ENCODE measurements at regions not wholly inside any gene's neighbourhood (a gene's known extent, or its start where the extent isn't known, plus 50 kb on each side); places are given as distances from the start of the nearest gene placed in this dataset.

GRCh38 chr5:112626715-112627114 lies 111.0 kb upstream of the APC start:
- no peak for DNase-seq

GRCh38 chr5:112628214-112628980 lies 109.3 kb upstream of the APC start:
- no peak for DNase-seq

GRCh38 chr5:112630246-112631009 lies 107.3 kb upstream of the APC start:
- DNase-seq = no peak

DNA sequence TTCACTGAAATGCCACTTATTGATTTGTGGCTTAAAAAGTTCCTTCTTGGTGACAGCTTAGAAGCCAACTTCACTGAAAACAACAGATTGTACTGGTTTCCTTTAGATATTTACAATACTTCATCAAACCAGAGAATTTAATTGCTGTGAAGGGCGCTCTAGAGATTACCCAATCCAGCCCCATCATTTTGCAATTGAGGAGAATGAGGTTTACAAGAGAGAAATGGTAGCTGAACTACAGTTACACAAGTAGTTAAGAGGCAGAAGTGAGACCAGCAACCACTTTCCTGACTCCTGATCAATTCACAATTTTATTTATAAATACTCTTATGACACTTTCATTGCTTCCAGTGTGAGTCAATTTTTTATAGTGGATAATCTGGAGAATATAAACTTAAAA lies 103.5 kb upstream of the APC start:
- DNase-seq = no peak

- DNase-seq = no peak
Measured at GRCh38 chr5:112634796-112635195, 102.9 kb upstream of the APC start.

GRCh38 chr5:112635276-112635675 lies 102.4 kb upstream of the APC start:
- no peak for DNase-seq

DNA sequence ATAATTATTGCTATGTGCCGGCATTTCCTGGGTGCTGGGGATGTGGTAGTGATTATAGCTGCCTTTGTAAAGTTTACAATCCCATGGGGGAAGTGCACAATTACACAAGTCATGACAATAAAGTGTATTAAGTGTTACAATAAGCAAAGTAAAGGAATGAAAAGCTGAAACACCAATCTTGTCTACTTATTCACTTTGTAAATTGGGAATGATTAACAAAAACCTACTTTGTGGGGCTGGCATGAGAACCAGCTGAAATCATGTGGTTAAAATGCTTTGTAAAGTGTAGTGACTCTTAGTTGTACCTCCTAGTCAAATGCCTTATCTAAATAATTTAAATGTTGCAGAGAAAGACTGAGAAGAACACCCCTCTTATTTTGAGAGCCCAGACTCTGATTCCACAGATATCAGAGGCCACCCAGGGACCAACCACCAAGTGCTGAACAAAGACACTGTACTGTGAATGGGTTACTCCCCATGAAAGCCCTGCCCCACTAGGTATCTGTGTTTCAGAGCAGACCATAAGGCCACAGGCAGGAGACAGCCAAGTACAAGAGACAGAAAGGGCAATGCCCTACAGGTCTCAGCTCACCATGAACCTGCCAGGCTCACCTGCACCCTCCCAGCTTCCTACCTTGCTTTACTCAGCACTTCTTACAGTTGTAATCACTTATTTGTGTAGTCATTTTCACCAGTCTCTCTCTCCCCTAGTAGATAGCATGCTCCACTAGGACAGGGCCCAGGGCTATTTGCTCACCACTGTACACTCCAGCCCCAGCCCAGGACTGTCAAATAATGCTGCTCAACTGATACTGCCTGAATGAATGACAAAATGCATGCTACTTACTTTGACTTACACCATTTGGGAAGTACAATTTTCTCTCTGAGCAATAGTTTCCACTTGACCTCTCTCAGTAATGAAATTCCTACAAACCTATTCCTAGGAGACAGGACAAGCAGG lies 101.6 kb upstream of the APC start:
- no peak for DNase-seq

GRCh38 chr5:112636751-112637150 lies 100.9 kb upstream of the APC start:
- DNase-seq = no peak

DNA sequence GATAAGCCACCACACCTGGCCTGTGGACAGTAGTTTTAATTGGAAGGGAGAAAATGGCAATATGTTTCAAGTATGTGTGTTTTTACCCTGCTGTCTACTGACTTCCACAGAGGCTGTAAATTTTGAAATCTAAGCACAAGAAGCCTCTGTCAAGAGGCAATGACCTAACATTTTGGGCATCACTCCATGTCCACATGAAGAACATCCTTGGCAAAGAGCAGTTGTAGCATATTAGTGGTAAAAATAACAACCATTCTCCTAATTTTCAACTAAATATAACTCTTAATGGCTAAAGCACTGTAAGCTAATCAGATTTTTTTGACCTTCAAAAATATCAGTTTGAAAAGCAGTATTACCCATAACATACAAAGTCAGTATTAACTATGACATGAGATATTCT lies 100.3 kb upstream of the APC start:
- peak in 3 of 14 donors; percentile 6 to 13 (median 6) for DNase-seq

- DNase-seq = peak in 1 of 14 donors; percentile 13
Measured at GRCh38 chr5:112640546-112640945, 97.1 kb upstream of the APC start.

GRCh38 chr5:112641515-112642110 lies 96.1 kb upstream of the APC start:
- DNase-seq = no peak

- no peak for DNase-seq
Measured at GRCh38 chr5:112642885-112643284, 94.8 kb upstream of the APC start.

DNA sequence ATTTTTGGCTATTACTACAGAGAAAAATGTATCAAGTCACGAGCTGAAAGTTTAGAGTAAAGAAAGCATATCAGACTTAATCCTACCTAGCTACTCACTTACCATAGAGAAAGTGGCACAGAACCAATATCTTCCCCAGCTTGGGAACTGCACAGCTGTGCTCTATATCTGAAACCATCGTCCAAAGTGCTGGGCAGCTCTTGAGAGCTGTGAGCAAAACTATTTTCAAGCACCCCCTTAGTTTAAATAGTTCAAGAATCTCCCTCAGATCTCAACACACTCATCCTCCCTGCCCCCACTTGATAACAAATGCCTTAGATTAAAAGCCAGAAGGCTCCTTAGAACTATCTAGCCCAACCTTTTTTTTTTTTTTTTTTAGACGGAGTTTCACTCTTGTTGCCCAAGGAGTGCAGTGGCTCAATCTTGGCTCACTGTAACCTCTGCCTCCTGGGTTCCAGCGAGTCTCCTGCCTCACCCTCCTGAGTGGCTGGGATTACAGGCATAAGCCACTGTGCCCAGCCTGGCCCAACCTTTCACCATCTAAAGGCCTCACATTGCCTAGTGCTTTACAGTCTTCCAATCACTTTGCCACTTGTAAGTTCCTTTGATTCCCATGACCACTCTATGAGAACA lies 94.2 kb upstream of the APC start:
- no peak for DNase-seq

DNA sequence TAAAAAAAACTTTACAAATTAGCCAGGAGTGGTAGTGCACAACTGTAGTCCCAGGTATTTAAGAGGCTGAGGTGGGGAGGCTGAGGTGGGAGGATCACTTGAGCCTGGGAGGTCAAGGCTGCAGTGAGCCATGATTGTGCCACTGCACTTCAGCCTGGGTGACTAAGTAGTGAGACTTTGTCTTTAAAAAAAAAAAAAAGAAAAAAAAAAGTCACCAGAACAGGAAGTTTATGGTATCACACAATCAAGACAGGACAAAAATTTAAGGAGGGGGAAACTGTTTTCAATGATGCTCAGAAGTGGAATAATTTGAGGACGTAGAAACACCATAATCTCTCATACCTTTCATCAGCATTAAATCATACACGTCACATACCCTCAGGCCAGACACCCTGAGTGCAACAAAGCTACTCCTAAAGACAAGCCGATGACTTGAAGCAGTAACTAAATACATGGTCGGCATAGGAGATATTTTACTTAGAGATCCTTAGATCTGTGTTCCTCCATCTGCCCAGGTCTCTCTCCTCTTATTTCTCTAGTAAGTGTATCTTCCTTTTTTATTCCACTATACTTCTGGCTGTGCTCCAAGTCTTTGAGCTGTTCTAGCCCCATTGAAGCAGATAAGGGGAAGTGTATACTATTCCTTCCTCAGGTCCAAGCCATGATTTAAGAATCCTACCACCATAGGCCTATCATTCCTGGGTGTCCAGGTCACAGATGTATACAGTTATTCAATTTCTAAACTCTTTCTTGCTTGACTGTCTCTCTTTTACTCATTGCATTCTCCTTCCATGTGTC lies 91.3 kb upstream of the APC start:
- DNase-seq = no peak

DNA sequence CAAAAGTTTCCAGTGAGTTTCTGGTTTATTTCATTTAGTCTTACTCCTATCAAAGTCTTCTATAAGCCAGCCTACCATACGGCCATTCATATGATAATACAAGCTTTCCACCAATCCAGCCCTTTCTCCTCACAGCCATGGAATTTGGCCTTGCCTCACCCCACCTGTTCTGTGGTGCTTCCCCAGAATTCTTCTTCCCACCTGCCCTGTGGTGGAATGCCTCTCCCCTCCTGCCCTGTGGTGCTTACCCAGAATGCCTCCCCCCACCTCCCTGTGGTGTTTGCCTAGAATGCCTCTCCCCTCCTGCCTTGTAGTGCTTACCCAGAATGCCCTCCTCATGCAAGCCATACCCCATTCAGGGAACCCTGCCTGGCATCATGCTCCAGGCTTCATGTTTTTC lies 90.3 kb upstream of the APC start:
- no peak for DNase-seq

DNA sequence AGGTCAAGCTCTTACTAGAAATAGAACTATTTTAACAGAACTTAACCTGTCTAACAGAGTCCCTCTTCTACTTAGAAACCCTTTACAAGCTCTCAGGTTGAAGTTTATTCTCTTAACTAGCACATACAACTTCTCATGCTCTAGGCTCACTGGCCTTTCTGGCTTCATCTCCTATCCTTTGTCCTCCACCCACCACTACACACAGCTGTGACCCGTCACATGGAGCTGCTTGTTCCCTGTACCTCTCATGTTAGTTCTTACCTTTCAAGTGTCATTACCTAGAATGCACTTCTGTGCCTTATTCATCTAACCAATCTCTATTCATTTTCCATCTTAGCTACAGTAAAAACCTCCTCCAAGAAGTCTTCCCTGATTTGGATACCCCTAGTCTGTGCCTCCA lies 89.4 kb upstream of the APC start:
- no peak for DNase-seq

DNA sequence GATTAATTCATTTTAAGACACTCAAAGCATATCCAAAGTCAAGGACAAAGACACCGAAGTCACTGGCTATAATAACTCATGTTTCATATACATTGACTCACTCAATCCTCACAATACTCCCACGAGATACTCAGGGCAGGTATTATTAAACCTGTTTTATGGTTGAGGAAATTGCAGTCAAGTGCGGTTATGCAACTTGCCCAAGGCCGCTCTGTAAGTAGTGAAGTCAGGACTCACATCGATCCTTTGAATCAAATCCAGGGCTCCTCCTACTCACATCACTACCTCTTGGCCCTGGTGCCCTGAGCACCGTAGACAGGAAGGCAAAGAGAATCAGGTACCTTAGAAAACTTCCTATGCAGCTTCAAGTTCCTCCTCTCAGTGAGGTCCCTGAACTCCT lies 87.8 kb upstream of the APC start:
- no peak for DNase-seq

GRCh38 chr5:112653638-112654205 lies 84.0 kb upstream of the APC start:
- no peak for DNase-seq

DNA sequence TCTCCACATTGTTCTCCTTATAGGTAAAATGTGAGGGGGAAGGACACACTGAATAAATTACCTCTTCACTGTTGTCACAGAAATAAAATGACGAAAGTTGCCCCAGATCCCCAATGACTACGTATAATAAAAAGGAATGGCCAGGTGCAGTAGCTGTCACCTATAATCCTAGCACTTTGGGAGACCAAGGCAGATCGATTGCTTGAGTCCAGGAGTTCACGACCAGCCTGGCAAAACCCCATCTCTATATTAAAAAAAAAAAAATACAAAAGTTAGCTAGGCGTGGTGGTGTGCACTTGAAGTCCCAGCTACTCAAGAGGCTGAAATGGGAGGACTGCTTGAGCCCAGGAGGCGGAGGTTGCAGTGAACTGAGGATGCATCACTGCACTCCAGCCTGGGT lies 82.2 kb upstream of the APC start:
- no peak for DNase-seq

DNA sequence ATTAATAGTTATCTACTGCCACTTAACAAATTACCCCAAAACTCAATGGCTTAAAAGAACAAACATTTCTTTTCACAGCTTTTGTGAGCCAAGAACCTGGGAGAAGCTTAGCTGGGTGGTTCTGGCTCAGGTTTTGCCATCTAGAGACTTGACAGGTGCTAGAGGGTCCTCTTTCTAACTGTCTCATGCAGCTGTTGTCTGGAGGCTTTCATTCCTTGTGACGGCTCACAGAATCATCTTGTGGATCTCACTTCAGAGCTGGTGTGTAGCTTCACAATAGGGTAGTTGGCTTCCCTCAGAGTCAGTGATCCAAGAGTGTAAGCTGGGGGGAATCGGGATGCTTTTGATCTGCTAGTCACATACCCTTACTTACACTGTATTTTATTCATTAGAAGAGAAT lies 81.2 kb upstream of the APC start:
- no peak for DNase-seq

GRCh38 chr5:112657804-112658203 lies 79.9 kb upstream of the APC start:
- DNase-seq = no peak
